Parathyroid adenoma (tissue), 2 donors: ENCODE measurements at regions not wholly inside any gene's neighbourhood (a gene's known extent, or its start where the extent isn't known, plus 50 kb on each side); places are given as distances from the start of the nearest gene placed in this dataset.

Experiments used
- H2AFZ ChIP-seq: fragments of 300-600 bp; sonication (generic); one replicate; pipeline ENCODE4 v1.7.0; 2017; ENCODE audit warnings: antibody characterized with exemption, mild to moderate bottlenecking
- H3K27ac ChIP-seq: fragments of 300-600 bp; sonication (generic); one replicate; pipeline ENCODE4 v1.7.0; 2017
- H3K27me3 ChIP-seq: fragments of 300-600 bp; sonication (generic); one replicate; pipeline ENCODE4 v1.7.0; 2017; ENCODE audit warnings: low read length; ENCODE audit not compliant: control insufficient read depth, insufficient read depth
- H3K36me3 ChIP-seq: fragments of 300-600 bp; sonication (generic); one replicate; pipeline ENCODE4 v1.7.0; 2017; ENCODE audit warnings: low read length; ENCODE audit not compliant: control insufficient read depth, insufficient read depth
- H3K4me1 ChIP-seq: fragments of 300-600 bp; sonication (generic); one replicate; pipeline ENCODE4 v1.7.0; 2017; ENCODE audit warnings: control low read depth
- H3K4me2 ChIP-seq: fragments of 300-600 bp; sonication (generic); one replicate; pipeline ENCODE4 v1.7.0; 2017; ENCODE audit warnings: low read length
- H3K4me3 ChIP-seq: fragments of 300-600 bp; sonication (generic); one replicate; pipeline ENCODE4 v1.7.0; 2017; ENCODE audit warnings: low read depth, low read length
- H3K79me2 ChIP-seq: fragments of 300-600 bp; sonication (generic); one replicate; pipeline ENCODE4 v1.7.0; 2017; ENCODE audit warnings: control low read depth
- H3K9ac ChIP-seq: fragments of 300-600 bp; sonication (generic); one replicate; pipeline ENCODE4 v1.7.0; 2017; ENCODE audit warnings: mild to moderate bottlenecking
- H3K9me3 ChIP-seq: fragments of 300-600 bp; sonication (generic); one replicate; pipeline ENCODE4 v1.7.0; 2017; ENCODE audit warnings: low read length; ENCODE audit not compliant: control insufficient read depth
- CTCF ChIP-seq: fragments of 300-600 bp; sonication (generic); IDR thresholded peaks from one replicate; pipeline ENCODE4 v1.7.0; 2017; ENCODE audit warnings: antibody characterized with exemption, mild to moderate bottlenecking
- donor health status: primary hyperparathyroidism.

DNA sequence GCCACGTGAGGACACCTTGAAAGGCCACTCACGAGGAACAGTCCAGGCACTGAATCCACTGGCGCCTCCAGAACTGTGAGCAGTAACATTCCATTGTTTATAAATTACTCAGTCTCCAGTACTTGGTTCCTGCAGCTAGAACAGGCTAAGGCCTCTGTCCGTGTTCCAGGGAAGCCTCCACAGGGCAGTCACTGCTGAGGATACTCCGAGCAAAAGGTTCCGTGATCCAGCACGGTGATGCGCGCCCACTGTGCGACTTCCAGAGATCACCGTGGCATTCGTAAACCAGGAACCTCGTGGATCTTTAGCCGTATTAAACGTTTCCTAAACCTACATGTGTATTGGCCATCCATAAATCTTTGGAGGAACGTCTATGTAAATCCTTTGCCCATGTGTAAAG lies 51.5 kb upstream of the SALL3 start:
- TF ChIP-seq CTCF = no peak
- Histone ChIP-seq H3K9me3 (no peaks in the 10 kb centered on the region), H3K27me3 (no peaks in the 10 kb centered on the region)

DNA sequence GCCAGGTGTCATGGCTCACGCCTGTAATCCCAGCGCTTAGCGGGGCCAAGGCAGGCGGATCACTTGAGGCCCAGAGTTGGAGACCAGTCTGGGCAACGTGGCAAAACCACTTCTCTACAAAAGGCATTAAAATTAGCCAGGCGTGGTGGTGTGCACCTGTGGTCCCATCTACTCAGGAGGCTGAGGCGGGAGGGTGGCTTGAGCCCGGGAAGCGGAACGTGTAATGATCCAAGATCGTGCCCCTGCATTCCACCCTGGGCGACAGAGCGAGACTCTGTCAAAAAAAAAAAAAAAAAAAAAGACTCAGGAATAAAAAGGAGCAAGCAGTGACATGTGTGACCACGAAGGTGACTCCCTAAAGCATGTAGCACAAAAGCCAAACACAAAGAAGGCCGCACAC lies 50.1 kb upstream of the SALL3 start:
- Histone ChIP-seq H2AFZ (no peak overlapping the region), H3K9me3 (no peaks in the 10 kb centered on the region), H3K27me3 (no peaks in the 10 kb centered on the region), H3K9ac (no peak overlapping the region), H3K79me2 (no peaks in the 10 kb centered on the region), H3K4me2 (no peak overlapping the region), H3K27ac (no peak overlapping the region), H3K4me1 (no peaks in the 10 kb centered on the region), H3K4me3 (no peak overlapping the region), H3K36me3 (no peaks in the 10 kb centered on the region)
- TF ChIP-seq CTCF = no peak

More for the DNA sequence above, 51.5 kb upstream of the SALL3 start:
- no peaks in the 10 kb centered on the region for H3K4me1 ChIP-seq
- H3K36me3 ChIP-seq = no peaks in the 10 kb centered on the region
- H3K4me2 ChIP-seq = no peak overlapping the region
- no peak overlapping the region for H2AFZ ChIP-seq
- H3K4me3 ChIP-seq = no peak overlapping the region
- no peaks in the 10 kb centered on the region for H3K79me2 ChIP-seq
- H3K27ac ChIP-seq = no peak overlapping the region
- no peak overlapping the region for H3K9ac ChIP-seq
